Heart right ventricle (tissue), 16 donors: ENCODE measurements at regions not wholly inside any gene's neighbourhood (a gene's known extent, or its start where the extent isn't known, plus 50 kb on each side); places are given as distances from the start of the nearest gene placed in this dataset.
A peak's percentile ranks its signal among the peaks of the same experiment; 100 is the strongest.

Source experiments
- ATAC-seq, 8 donors: fragments of 200-7000 bp; cut with Tn5 transposase; one replicate each; pipeline ENCODE4 v1.9.1; 2020; ENCODE audit warnings: mild to moderate bottlenecking in 8 of 8, moderate library complexity in 8 of 8, moderate number of reproducible peaks in 1 of 8
- DNase-seq, 2 donors: peaks; one replicate each; pipeline ENCODE4 v3.0.0-alpha.2; 2020
- H3K27ac ChIP-seq, 10 donors: fragments of 200-600 bp; sonication (generic) in 2 of 10; one replicate each; pipeline versions ENCODE4 v1.5.0 to v1.8.0; 2020 to 2022; ENCODE audit warnings: mild to moderate bottlenecking in 3 of 10
- H3K27me3 ChIP-seq, 7 donors: fragments of 200-600 bp; one replicate each; pipeline ENCODE4 v1.8.0; 2021 to 2022; ENCODE audit warnings: mild to moderate bottlenecking in 2 of 7
- H3K36me3 ChIP-seq, 9 donors: fragments of 200-600 bp; sonication (generic) in 1 of 9; one replicate each; pipeline versions ENCODE4 v1.5.0 to v1.8.0; 2020 to 2022; ENCODE audit warnings: mild to moderate bottlenecking in 2 of 9
- H3K4me1 ChIP-seq, 9 donors: fragments of 200-600 bp; sonication (generic) in 1 of 9; one replicate each; pipeline versions ENCODE4 v1.5.0 to v1.8.0; 2020 to 2022; ENCODE audit warnings: mild to moderate bottlenecking in 4 of 9
- H3K4me3 ChIP-seq, 10 donors: fragments of 200-600 bp; sonication (generic) in 2 of 10; one replicate each; pipeline versions ENCODE4 v1.5.0 to v1.8.0; 2020 to 2022; ENCODE audit warnings: mild to moderate bottlenecking in 7 of 10, moderate library complexity in 2 of 10
- H3K9me3 ChIP-seq, 11 donors: fragments of 200-600 bp in 10 of 11; sonication (generic) in 2 of 11; one replicate each; pipeline versions ENCODE4 v1.5.0 to v1.8.0; 2013 to 2022; ENCODE audit warnings: mild to moderate bottlenecking in 2 of 11, control low read depth in 1 of 11, moderate library complexity in 1 of 11
- CTCF ChIP-seq, 9 donors: fragments of 200-600 bp; sonication (generic) in 2 of 9; IDR thresholded peaks; one replicate each; pipeline versions ENCODE4 v1.5.0 to v1.8.0; 2021 to 2022; ENCODE audit warnings: antibody characterized with exemption in 9 of 9, mild to moderate bottlenecking in 5 of 9, moderate library complexity in 1 of 9
- WGBS, 2 donors: extraction: QIAGEN DNeasy Blood & Tissue Kit; methylation state at CpG; one replicate each; pipeline ENCODE4 v1.1.7; 2013; ENCODE audit warnings: inconsistent platforms in 1 of 2; 5-methylcytosine and 5-hydroxymethylcytosine counted together
- intact Hi-C, 10 donors: fragments of 100-400 bp; cut with DNase I; formaldehyde crosslinking; loops; one replicate each; pipeline versions ENCODE4 v1.11.1 to v1.14.2; 2022
- donor health status: Arrhythmogenic right ventricular cardiomyopathy.
- donor health status: ischemic (EF 13 %, LVEDD 7.1; RV severe dilation, severe dysfunction).
- donor health status: healthy with polysubstance abuse.
- donor health status: DM: no; HTN: yes; CAD: no.
- donor health status: DM: no; HTN: no; CAD: no.
- donor health status: ischemic (EF 25% LVEDD 6.9; RV normal size, moderate dysfunction).
- donor health status: ischemic (EF 25% LVEDD 5.7; RV mildly dilated, moderate dysfunction).
- donor health status: healthy.
- donor health status: DM: yes; HTN: yes; CAD: no.
- donor health status: Ischemic cardiomyopathy.
- donor health status: ischemic (EF 35%, LVEDD 5.7; RV mildly dilated, moderate dysfunction).
- donor health status: nonischemic (EF 11% LVEDD 7.7; RV severe dilation, severe dysfunction).
- donor health status: DM: yes; HTN: yes; CAD: no.
- donor health status: PGD.
- donor health status: ischemic (EF 29% LVEDD 5.4; RV normal size, mild dysfunction).
- donor health status: nonischemic (EF 23%, LVEDD 6.1; RV moderate dilation, normal function).

DNA sequence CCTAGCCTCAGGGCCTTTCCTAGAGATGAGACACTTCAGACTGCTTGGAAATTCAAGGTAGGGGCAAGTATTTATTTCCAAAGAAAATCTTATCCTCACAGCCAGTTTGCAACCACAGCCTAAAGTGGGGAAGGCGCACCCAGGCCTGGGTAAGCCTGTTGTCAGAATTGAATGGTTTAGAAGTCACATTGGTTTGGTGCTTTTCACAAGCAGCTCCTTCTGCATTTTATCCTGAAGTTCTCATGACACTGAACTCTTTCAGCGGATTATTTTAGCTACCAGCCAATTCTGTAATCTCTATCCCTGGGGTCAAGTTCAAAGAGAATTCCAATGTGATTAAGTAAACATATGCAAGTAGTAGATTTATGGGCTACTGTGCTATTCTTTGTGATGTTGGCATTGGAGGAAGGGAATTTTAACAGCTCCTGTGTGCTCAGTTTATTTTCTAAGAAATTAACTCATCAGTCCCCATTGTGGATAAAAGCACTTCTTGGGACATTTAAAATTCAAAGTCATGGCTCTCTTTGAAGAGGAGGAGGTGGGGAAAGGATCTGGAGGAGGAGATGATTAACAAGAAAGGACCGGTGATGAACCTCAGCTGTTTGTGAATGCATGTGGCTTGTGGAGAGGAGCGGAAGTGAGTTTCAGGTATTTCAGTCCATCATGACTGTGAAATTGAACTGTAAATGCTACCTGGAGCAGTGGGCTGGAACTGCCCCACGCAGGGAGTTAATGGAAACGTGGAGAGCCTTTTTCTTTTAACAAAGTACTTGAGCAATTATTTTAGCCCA lies 90.2 kb upstream of the CACUL1 start:
- intact Hi-C loops, result no loop called here
- no peaks in the 10 kb centered on the region for H3K9me3 ChIP-seq
- no peak for TF ChIP-seq CTCF (IDR thresholded peaks at IDR 0.05)
- no peaks in the 10 kb centered on the region for H3K27me3 ChIP-seq
- ATAC-seq (peak in 3 of 8 donors; percentile 34 to 54 (median 46)), DNase-seq (no peak)
- peak overlapping the region in 5 of 10 donors; percentile 15 to 53 (median 35) for H3K27ac ChIP-seq
- WGBS, 2 donors, result 55 to 56% methylated on average over 6 of the region's 6 CpGs
- H3K4me3 ChIP-seq, result no peak overlapping the region
- peaks cover 0 to 33% (median 4%) of the 10 kb centered on the region in 9 donors for H3K4me1 ChIP-seq
- no peaks in the 10 kb centered on the region for H3K36me3 ChIP-seq

GRCh38 chr10:118845776-118846175 lies 91.0 kb upstream of the CACUL1 start:
- Histone ChIP-seq H3K27ac (peak overlapping the region in 1 of 10 donors; percentile 35), H3K4me1 (peaks cover 0 to 33% (median 4%) of the 10 kb centered on the region in 9 donors), H3K36me3 (no peaks in the 10 kb centered on the region), H3K9me3 (no peaks in the 10 kb centered on the region), H3K27me3 (no peaks in the 10 kb centered on the region), H3K4me3 (no peak overlapping the region)
- ATAC-seq (no peak), DNase-seq (no peak)
- intact Hi-C loops, result no loop called here
- no peak for TF ChIP-seq CTCF (IDR thresholded peaks at IDR 0.05)
- 90 to 94% methylated on average over 2 of the region's 2 CpGs for WGBS, 2 donors

DNA sequence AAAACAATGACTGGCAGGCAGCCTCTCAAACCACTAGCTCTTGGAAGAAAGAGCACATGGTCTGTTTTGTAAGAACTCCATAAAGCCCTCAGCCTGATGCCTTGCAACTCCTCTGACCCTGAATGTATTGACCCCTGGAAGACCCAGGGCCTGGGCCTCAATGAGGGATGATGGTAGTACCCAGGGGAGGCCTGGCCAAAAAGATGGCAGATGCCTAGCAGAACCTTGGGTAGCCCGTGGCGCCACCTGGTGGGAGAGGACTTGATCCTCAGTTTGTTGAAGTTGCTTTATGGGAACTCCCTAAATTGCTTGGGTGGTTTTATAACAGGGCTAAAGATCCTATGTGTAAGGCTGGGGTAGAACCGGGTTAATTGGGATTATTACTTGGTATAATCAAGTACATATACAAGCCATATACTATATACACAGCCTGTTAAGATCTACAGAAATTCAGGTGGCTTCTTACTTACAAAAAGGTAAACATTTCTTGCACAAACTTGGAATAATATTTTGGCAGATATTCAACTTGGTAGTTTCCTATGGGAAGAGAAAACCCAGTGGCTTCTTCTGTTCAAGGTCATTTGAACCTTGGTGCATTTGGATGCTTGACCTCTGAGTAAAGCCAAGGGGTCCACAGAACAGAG lies 95.8 kb upstream of the CACUL1 start:
- Histone ChIP-seq H3K36me3 (no peaks in the 10 kb centered on the region), H3K27me3 (no peaks in the 10 kb centered on the region), H3K9me3 (no peaks in the 10 kb centered on the region), H3K4me3 (no peak overlapping the region), H3K27ac (no peak overlapping the region), H3K4me1 (peaks cover 0 to 12% (median 0%) of the 10 kb centered on the region in 9 donors)
- WGBS, 2 donors, result 40 to 43% methylated on average over 3 of the region's 3 CpGs
- DNase-seq (peak; percentile 43 to 61), ATAC-seq (peak in 1 of 8 donors; percentile 47)
- peak in 8 of 9 donors; percentile 16 to 71 (median 58) for TF ChIP-seq CTCF (IDR thresholded peaks at IDR 0.05)
- intact Hi-C loops, result loop anchor here in 1 of 10 donors (2.0 kb wide), 1 partner anchor 282 kb away; no protein-coding TSS in a partner anchor

GRCh38 chr10:118851062-118852035 lies 96.6 kb upstream of the CACUL1 start:
- Histone ChIP-seq H3K9me3 (no peaks in the 10 kb centered on the region), H3K4me1 (peaks cover 0 to 14% (median 0%) of the 10 kb centered on the region in 9 donors), H3K4me3 (no peak overlapping the region), H3K27me3 (no peaks in the 10 kb centered on the region), H3K36me3 (no peaks in the 10 kb centered on the region), H3K27ac (no peak overlapping the region)
- ATAC-seq, result peak in 2 of 8 donors; percentile 6 to 17
- no peak for TF ChIP-seq CTCF (IDR thresholded peaks at IDR 0.05)
- no peak for DNase-seq
- intact Hi-C loops, result loop anchor here in 1 of 10 donors (2.0 kb wide), 1 partner anchor 283 kb away; no protein-coding TSS in a partner anchor
- 90 to 91% methylated on average over 9 of the region's 9 CpGs for WGBS, 2 donors
